Keratinocyte (primary cell): ENCODE measurements at regions not wholly inside any gene's neighbourhood (a gene's known extent, or its start where the extent isn't known, plus 50 kb on each side); places are given as distances from the start of the nearest gene placed in this dataset.

ENCODE experiments used
- DNase-seq: peaks from one replicate; pipeline ENCODE4 v3.0.0-alpha.2; 2011; ENCODE audit warnings: low read depth, missing footprints, low spot score
- FAIRE-seq: peaks from 2 replicates; lab custom pipeline; 2011; peaks lifted over from hg19 to GRCh38; lab: Jason Lieb, UNC
- H2AFZ ChIP-seq: 2 replicates; pipeline ENCODE4 v1.6.0; 2012; ENCODE audit warnings: low read length, control low read depth, inconsistent platforms; ENCODE audit not compliant: control insufficient read depth
- H3K27ac ChIP-seq: 2 replicates; pipeline ENCODE4 v1.5.1; 2011; ENCODE audit warnings: low read length; ENCODE audit not compliant: control insufficient read depth, insufficient read depth
- H3K27me3 ChIP-seq: 3 replicates; pipeline ENCODE4 v1.6.0; 2011; ENCODE audit warnings: low read length; ENCODE audit not compliant: control insufficient read depth, insufficient read depth; ENCODE audit errors: extremely low read depth
- H3K36me3 ChIP-seq, 2 experiments: 2 replicates in 1 of 2; 3 replicates in 1 of 2; pipeline ENCODE4 v1.5.1; 2011; ENCODE audit warnings: low read length in 2 of 2, mild to moderate bottlenecking in 1 of 2; ENCODE audit not compliant: control insufficient read depth in 2 of 2, insufficient read depth in 2 of 2; ENCODE audit errors: extremely low read depth in 1 of 2
- H3K4me1 ChIP-seq: 3 replicates; pipeline ENCODE4 v1.5.1; 2011; ENCODE audit warnings: low read length; ENCODE audit not compliant: control insufficient read depth, insufficient read depth; ENCODE audit errors: extremely low read depth
- H3K4me2 ChIP-seq: 3 replicates; pipeline ENCODE4 v1.6.0; 2011; ENCODE audit warnings: low read depth, low read length; ENCODE audit not compliant: control insufficient read depth, insufficient read depth; ENCODE audit errors: extremely low read depth
- H3K4me3 ChIP-seq, 3 experiments: fragments of 200-600 bp in 1 of 3; sonication (generic) in 1 of 3; 2 replicates in 2 of 3; 3 replicates in 1 of 3; pipeline ENCODE4 v1.5.1; 2011 to 2016; ENCODE audit warnings: low read length in 3 of 3, mild to moderate bottlenecking in 3 of 3, control low read depth in 2 of 3, inconsistent platforms in 1 of 3, low read depth in 1 of 3, mixed read lengths in 1 of 3, mixed run types in 1 of 3, moderate library complexity in 1 of 3; ENCODE audit not compliant: control insufficient read depth in 2 of 3, insufficient read depth in 2 of 3; ENCODE audit errors: extremely low read depth in 1 of 3
- H3K79me2 ChIP-seq: 2 replicates; pipeline ENCODE4 v1.6.0; 2012; ENCODE audit warnings: low read length; ENCODE audit not compliant: control insufficient read depth, insufficient read depth
- H3K9ac ChIP-seq: 3 replicates; pipeline ENCODE4 v1.6.0; 2011; ENCODE audit warnings: low read length; ENCODE audit not compliant: control insufficient read depth, insufficient read depth; ENCODE audit errors: extremely low read depth
- H3K9me1 ChIP-seq: 3 replicates; pipeline ENCODE4 v1.6.0; 2011; ENCODE audit warnings: low read length; ENCODE audit not compliant: control insufficient read depth, insufficient read depth; ENCODE audit errors: extremely low read depth
- H3K9me3 ChIP-seq: 2 replicates; pipeline ENCODE4 v1.5.1; 2012; ENCODE audit warnings: low read depth, low read length; ENCODE audit not compliant: control insufficient read depth
- H4K20me1 ChIP-seq: 3 replicates; pipeline ENCODE4 v1.6.0; 2011; ENCODE audit warnings: low read length; ENCODE audit not compliant: control insufficient read depth, insufficient read depth; ENCODE audit errors: extremely low read depth
- EZH2 ChIP-seq: IDR thresholded peaks from one replicate; pipeline ENCODE4 v1.6.1; 2012; ENCODE audit warnings: inconsistent platforms, mild to moderate bottlenecking, low read length, moderate library complexity
- dilution Hi-C: fragments of 300-500 bp; cut with MboI; formaldehyde crosslinking; loops from one replicate; pipeline ENCODE4 v1.7.0; 2020; ENCODE audit warnings: low sequenced_read_pairs; ENCODE audit not compliant: extremely low pct_ligation_motif_present
- TF ChIP-seq, protein P1 (sequence below), 3 experiments: IDR thresholded peaks in 1 of 3; conservative IDR thresholded peaks in 1 of 3; optimal IDR thresholded peaks in 1 of 3; 2 replicates in 2 of 3; 3 replicates in 1 of 3; pipeline versions ENCODE3 to v1.5.1; 2011; ENCODE audit warnings: low read length in 3 of 3, mild to moderate bottlenecking in 3 of 3, moderate library complexity in 2 of 3, control low read depth in 1 of 3, inconsistent platforms in 1 of 3; ENCODE audit not compliant: insufficient read depth in 2 of 3; ENCODE audit errors: extremely low read depth in 1 of 3

DNA sequence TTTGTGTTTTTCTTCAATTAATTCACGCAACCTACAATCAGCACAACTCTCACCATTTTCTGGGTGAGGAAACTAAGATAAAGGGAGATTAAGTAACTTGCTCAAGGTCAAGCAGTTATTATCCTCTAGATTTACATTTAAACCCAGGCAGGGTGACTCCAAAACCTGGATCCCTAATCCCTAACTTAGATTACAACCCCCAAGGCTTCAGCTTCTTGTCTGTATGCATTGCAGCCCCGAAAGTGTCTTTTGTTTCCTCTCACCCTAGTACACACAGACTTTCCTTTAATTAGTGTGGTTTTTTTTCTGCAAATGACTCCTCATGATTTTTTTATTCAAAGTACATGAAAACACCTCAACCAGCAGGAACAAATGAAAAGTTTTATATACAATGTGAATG lies 748.6 kb upstream of the ADGRL2 start:
- Histone ChIP-seq H2AFZ (no peak overlapping the region), H3K4me1 (no peaks in the 10 kb centered on the region), H3K27ac (no peak overlapping the region), H3K36me3 (no peaks in the 10 kb centered on the region), H3K79me2 (no peaks in the 10 kb centered on the region), H3K4me3 (no peak overlapping the region), H3K9me1 (no peaks in the 10 kb centered on the region), H3K9ac (no peak overlapping the region), H3K9me3 (no peaks in the 10 kb centered on the region), H4K20me1 (no peaks in the 10 kb centered on the region), H3K4me2 (no peak overlapping the region), H3K27me3 (no peaks in the 10 kb centered on the region)
- dilution Hi-C loops: no loop called here
- DNase-seq: no peak
- TF ChIP-seq EZH2: no peak
- TF ChIP-seq, protein P1, sequence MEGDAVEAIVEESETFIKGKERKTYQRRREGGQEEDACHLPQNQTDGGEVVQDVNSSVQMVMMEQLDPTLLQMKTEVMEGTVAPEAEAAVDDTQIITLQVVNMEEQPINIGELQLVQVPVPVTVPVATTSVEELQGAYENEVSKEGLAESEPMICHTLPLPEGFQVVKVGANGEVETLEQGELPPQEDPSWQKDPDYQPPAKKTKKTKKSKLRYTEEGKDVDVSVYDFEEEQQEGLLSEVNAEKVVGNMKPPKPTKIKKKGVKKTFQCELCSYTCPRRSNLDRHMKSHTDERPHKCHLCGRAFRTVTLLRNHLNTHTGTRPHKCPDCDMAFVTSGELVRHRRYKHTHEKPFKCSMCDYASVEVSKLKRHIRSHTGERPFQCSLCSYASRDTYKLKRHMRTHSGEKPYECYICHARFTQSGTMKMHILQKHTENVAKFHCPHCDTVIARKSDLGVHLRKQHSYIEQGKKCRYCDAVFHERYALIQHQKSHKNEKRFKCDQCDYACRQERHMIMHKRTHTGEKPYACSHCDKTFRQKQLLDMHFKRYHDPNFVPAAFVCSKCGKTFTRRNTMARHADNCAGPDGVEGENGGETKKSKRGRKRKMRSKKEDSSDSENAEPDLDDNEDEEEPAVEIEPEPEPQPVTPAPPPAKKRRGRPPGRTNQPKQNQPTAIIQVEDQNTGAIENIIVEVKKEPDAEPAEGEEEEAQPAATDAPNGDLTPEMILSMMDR (optimal IDR thresholded peaks at IDR 0.05 in 1 of 3, IDR thresholded peaks at IDR 0.05 in 1 of 3, conservative IDR thresholded peaks at IDR 0.05 in 1 of 3; ENCODE audit: extremely low read depth in 1 of 3, insufficient read depth in 2 of 3, low read length in 3 of 3): no peak
- FAIRE-seq: no peak

DNA sequence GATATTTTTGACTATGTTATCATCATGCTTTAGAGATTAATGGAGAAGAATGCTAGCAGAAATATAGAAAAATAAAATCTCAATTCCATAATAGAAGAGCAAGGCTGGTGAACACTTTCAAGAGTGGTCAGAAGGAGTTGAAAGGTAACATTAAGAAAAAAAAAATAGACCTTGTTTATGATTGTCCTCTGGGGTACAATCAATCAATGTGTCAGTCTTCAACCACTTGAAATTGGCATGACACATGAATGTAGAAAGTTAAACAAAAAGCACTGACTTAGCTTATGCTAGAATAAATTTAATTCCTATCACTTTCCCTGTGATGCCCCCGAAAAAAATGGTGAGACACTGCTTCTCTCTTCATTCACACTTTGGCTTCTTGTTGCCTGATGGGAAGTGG lies 750.3 kb upstream of the ADGRL2 start:
- TF ChIP-seq, protein P1 (optimal IDR thresholded peaks at IDR 0.05 in 1 of 3, IDR thresholded peaks at IDR 0.05 in 1 of 3, conservative IDR thresholded peaks at IDR 0.05 in 1 of 3; ENCODE audit: extremely low read depth in 1 of 3, insufficient read depth in 2 of 3, low read length in 3 of 3): no peak
- no peak for TF ChIP-seq EZH2
- Histone ChIP-seq H3K4me2 (no peak overlapping the region), H4K20me1 (no peaks in the 10 kb centered on the region), H3K79me2 (no peaks in the 10 kb centered on the region), H3K27me3 (no peaks in the 10 kb centered on the region), H3K9ac (no peak overlapping the region), H3K4me1 (no peaks in the 10 kb centered on the region), H3K9me1 (no peaks in the 10 kb centered on the region), H3K4me3 (no peak overlapping the region), H3K9me3 (no peaks in the 10 kb centered on the region), H3K27ac (no peak overlapping the region), H3K36me3 (no peaks in the 10 kb centered on the region), H2AFZ (no peak overlapping the region)
- dilution Hi-C loops: no loop called here
- DNase-seq: no peak
- no peak for FAIRE-seq
